GM10266 (cell line): ENCODE measurements at regions not wholly inside any gene's neighbourhood (a gene's known extent, or its start where the extent isn't known, plus 50 kb on each side); places are given as distances from the start of the nearest gene placed in this dataset.

Experiments
- DNase-seq: peaks from one replicate; pipeline ENCODE4 v3.0.0; 2012; ENCODE audit errors: extremely low spot score
- CTCF ChIP-seq: IDR thresholded peaks from 2 replicates; pipeline ENCODE4 v1.5.1; 2012; ENCODE audit warnings: mild to moderate bottlenecking, low read depth; ENCODE audit not compliant: control insufficient read depth, insufficient read depth; ENCODE audit errors: missing control alignments

GRCh38 chr15:60116456-60117089 lies 112.5 kb downstream of the FOXB1 start:
- no peak for DNase-seq
- no peak for TF ChIP-seq CTCF

- DNase-seq = no peak
- TF ChIP-seq CTCF = no peak
Observed at GRCh38 chr15:60118146-60118545, 114.0 kb downstream of the FOXB1 start.

- TF ChIP-seq CTCF = no peak
- DNase-seq = no peak
Observed at GRCh38 chr15:60118626-60119025, 114.5 kb downstream of the FOXB1 start.

GRCh38 chr15:60119101-60119500 lies 115.0 kb downstream of the FOXB1 start:
- DNase-seq = no peak
- no peak for TF ChIP-seq CTCF

- DNase-seq = no peak
- TF ChIP-seq CTCF = no peak
Observed at GRCh38 chr15:60120100-60120499, 116.0 kb downstream of the FOXB1 start.

GRCh38 chr15:60121845-60122244 lies 117.7 kb downstream of the FOXB1 start:
- TF ChIP-seq CTCF = no peak
- DNase-seq = no peak

- no peak for DNase-seq
- no peak for TF ChIP-seq CTCF
Observed at GRCh38 chr15:60122691-60123090, 118.6 kb downstream of the FOXB1 start.
